Naive B cell (primary cell): ENCODE measurements at regions not wholly inside any gene's neighbourhood (a gene's known extent, or its start where the extent isn't known, plus 50 kb on each side); places are given as distances from the start of the nearest gene placed in this dataset.

Experiments
- ATAC-seq, 2 donors: fragments of 150-1000 bp; cut with Tn5 transposase; 2 replicates each; pipeline ENCODE4 v1.10.0; 2021; ENCODE audit warnings: low read depth in 2 of 2, mild to moderate bottlenecking in 2 of 2, moderate library complexity in 2 of 2
- DNase-seq: peaks from one replicate; pipeline ENCODE4 v3.0.0; 2022
- H3K27ac Mint-ChIP-seq, 6 donors: one replicate each; pipeline ENCODE4 v1.8.0; 2020 to 2022; ENCODE audit warnings: mild to moderate bottlenecking in 6 of 6, mixed read lengths in 6 of 6, moderate library complexity in 5 of 6, inconsistent platforms in 2 of 6
- H3K27me3 Mint-ChIP-seq, 3 donors: one replicate each; pipeline ENCODE4 v1.8.0; 2021 to 2022; ENCODE audit warnings: mixed read lengths in 3 of 3, mild to moderate bottlenecking in 1 of 3
- H3K36me3 Mint-ChIP-seq, 2 donors: one replicate each; pipeline ENCODE4 v1.8.0; 2020 to 2022; ENCODE audit warnings: mixed read lengths in 2 of 2, inconsistent platforms in 1 of 2, mild to moderate bottlenecking in 1 of 2
- H3K4me1 Mint-ChIP-seq, 3 donors: one replicate each; pipeline ENCODE4 v1.8.0; 2020 to 2022; ENCODE audit warnings: mixed read lengths in 3 of 3, inconsistent platforms in 1 of 3, mild to moderate bottlenecking in 1 of 3, moderate library complexity in 1 of 3
- H3K4me3 Mint-ChIP-seq, 8 donors: one replicate each; pipeline ENCODE4 v1.8.0; 2020 to 2022; ENCODE audit warnings: mild to moderate bottlenecking in 8 of 8, mixed read lengths in 8 of 8, moderate library complexity in 8 of 8, inconsistent platforms in 2 of 8
- H3K9me3 Mint-ChIP-seq, 7 donors: one replicate each; pipeline ENCODE4 v1.8.0; 2020 to 2022; ENCODE audit warnings: mixed read lengths in 7 of 7, mild to moderate bottlenecking in 5 of 7, inconsistent platforms in 2 of 7, moderate library complexity in 1 of 7

DNA sequence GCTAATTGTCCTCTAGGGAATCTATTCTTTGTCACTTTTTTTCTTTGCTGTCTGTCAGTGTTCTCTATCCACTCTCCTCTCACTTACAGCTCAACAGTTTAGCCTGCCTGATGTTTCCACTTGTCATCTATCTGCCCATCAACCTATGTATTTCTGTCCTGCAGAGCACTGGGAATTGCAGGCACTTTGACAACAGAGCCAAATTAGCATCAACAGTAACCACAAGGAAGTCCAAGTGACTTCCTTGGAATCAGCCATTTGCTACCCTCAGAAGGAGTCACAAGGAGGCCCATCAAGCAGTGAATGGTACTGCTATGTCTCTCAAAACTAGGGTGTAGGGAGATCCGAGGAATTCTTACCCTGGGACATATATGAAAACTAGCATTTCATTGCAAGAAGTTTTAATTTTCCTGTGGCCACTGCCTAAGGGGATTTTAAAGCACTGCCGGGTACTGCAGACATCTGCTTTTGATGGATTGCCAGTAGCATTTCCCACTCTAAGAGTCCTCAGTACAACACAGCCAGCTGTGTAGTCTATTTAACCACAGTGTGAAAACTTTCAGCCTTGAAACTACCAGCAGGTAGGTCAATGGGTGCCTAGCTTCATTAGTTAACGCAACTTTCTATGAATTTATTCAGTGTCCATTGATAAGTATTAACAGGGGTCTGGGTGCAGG lies 898.8 kb downstream of the NTRK3 start:
- H3K27me3 Mint-ChIP-seq: no peaks in the 10 kb centered on the region
- ATAC-seq: no peak
- DNase-seq: no peak
- H3K36me3 Mint-ChIP-seq: no peaks in the 10 kb centered on the region
- peaks cover 0 to 4% (median 1%) of the 10 kb centered on the region in 7 donors for H3K9me3 Mint-ChIP-seq
- H3K4me3 Mint-ChIP-seq: no peak overlapping the region
- H3K27ac Mint-ChIP-seq: no peak overlapping the region
- H3K4me1 Mint-ChIP-seq: no peaks in the 10 kb centered on the region

DNA sequence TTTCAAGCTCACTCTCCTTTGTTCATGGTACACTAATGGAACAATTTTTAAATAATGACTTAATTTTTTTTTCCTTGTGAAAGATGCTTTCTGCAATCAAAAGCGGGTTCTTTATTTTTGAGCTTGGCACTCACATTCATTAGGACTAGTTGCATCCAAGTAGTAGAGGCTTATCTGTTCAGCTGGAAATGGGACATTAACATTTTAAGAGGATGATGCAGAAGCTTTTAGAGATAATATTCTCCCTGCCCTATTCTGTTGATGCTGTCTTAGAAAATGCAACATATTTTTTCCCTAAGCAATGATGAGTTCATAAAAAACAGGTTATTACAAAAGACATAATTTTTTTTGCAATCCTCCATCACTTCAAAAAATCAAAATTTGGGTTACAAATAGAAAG lies 900.6 kb downstream of the NTRK3 start:
- H3K27ac Mint-ChIP-seq: no peak overlapping the region
- H3K27me3 Mint-ChIP-seq: no peaks in the 10 kb centered on the region

DNA sequence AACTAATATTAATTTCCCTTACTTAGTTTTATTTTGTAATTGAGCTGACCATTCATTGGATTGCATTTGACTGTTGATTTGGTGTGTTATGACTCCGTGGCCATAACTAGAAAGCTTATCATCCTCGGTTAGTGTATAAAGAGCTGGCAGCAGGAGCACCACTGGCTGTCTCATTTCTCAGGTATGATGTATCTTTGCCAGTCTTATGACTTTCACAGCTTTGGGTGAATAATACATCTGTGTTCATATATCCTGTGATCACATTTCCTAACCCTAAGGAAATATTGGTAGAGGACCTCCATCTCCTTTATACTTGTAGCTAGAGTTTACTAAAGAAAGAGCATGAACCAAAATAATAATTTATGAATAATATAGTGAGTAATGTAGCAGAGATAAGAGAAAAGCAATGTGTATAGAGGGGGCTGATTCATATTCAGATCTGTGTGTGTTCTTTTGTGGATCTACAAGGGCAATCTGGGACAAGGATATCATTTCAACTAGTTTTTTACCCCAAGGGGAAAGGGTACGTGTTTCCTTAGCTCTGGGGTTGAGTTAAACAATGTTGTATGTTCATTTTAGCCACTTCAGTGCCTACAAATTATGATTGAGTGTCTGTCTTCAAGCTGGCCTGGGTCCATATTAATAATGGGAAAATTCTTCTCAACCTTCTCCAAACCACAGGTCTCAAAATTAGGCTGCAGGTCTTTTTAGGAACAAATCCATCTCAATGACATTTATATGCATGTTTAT lies 901.7 kb downstream of the NTRK3 start:
- H3K36me3 Mint-ChIP-seq: no peaks in the 10 kb centered on the region
- H3K4me3 Mint-ChIP-seq: no peak overlapping the region
- H3K27ac Mint-ChIP-seq: no peak overlapping the region
- peaks cover 0 to 10% (median 4%) of the 10 kb centered on the region in 7 donors for H3K9me3 Mint-ChIP-seq
- H3K4me1 Mint-ChIP-seq: no peaks in the 10 kb centered on the region
- DNase-seq (no peak), ATAC-seq (no peak)
- H3K27me3 Mint-ChIP-seq: no peaks in the 10 kb centered on the region

More for the DNA sequence above, 900.6 kb downstream of the NTRK3 start:
- H3K4me3 Mint-ChIP-seq: no peak overlapping the region
- H3K36me3 Mint-ChIP-seq: no peaks in the 10 kb centered on the region
- H3K4me1 Mint-ChIP-seq: no peaks in the 10 kb centered on the region
- ATAC-seq: no peak
- DNase-seq: no peak
- peaks cover 0 to 9% (median 1%) of the 10 kb centered on the region in 7 donors for H3K9me3 Mint-ChIP-seq

DNA sequence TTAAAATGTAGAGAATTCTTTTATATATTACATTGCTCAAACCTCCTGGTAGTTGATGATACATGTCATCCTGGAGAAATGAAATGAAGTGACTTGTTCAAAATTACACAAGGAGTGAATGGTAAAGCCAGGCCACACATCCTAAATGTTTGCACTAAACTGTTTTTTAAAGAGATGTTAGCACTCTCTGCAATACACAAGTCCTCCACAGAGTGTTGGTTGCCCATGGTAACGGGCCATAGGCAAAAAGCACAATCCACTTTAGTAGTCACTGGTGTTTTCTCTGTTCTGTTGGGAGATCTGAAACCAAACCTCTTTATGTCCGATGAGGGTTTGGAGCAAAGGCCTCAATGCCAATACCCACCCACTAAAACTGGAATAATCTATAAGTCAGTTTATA lies 907.4 kb downstream of the NTRK3 start:
- Mint-ChIP-seq H3K27ac (no peak overlapping the region), H3K36me3 (no peaks in the 10 kb centered on the region), H3K27me3 (no peaks in the 10 kb centered on the region), H3K9me3 (peaks cover 2 to 20% (median 8%) of the 10 kb centered on the region in 7 donors), H3K4me3 (no peak overlapping the region), H3K4me1 (no peaks in the 10 kb centered on the region)
- ATAC-seq: no peak
- no peak for DNase-seq

DNA sequence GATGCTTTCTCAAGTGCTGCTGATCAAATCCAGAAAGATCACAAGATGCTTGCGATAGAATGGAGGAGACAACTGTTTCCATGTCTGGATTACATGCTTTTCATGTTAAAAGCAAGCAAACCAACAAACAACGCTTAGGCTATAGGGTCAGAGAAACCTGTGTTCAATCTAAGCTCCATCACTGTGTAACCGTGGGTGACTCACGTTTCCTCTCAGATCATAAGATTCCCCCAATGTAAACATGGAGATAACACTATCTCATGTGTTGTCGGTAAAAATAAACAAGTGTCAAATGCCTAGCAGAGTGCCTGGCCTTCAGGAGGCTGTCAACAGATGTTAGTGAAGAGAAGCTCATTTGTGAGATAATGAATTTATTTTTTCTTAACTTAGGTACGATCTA lies 907.8 kb downstream of the NTRK3 start:
- H3K27me3 Mint-ChIP-seq: no peaks in the 10 kb centered on the region
- no peak for ATAC-seq
- no peak for DNase-seq
- H3K4me3 Mint-ChIP-seq: no peak overlapping the region
- H3K9me3 Mint-ChIP-seq: peaks cover 2 to 20% (median 8%) of the 10 kb centered on the region in 7 donors
- H3K4me1 Mint-ChIP-seq: no peaks in the 10 kb centered on the region
- H3K36me3 Mint-ChIP-seq: no peaks in the 10 kb centered on the region
- no peak overlapping the region for H3K27ac Mint-ChIP-seq

DNA sequence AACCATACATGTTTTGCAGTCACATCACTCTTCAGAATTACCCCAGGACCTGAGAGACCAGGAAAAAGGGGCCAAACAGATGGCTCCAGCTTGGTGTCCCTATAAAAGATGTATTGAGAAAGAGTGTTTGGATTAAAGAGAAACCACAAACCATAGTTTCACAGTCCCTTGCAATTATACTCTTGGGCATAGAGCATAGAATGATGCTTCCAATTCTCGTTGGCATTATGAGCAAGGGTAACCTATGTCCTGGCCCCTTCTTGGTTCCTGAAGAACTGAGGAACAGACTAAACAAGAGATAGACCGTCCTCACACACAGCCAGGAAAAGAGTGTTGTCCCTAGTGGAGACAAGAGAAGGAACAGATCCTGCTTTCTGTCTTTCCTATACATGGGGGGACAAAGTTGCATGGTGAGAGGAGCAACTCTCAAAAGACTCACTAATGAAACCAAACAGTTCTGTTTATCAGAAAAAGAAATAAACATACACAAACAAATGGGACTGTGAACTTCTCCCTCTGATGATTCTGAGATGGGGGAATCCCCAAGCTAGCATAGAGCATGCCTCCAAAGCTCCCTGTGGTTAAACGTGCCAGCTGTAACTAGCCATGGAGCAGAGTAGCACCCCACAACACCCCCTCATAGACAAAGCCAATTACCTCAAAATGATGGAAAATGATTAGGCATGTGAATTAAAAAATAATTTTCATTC lies 908.6 kb downstream of the NTRK3 start:
- no peaks in the 10 kb centered on the region for H3K4me1 Mint-ChIP-seq
- H3K36me3 Mint-ChIP-seq: no peaks in the 10 kb centered on the region
- no peak overlapping the region for H3K4me3 Mint-ChIP-seq
- ATAC-seq (no peak), DNase-seq (no peak)
- H3K27me3 Mint-ChIP-seq: no peaks in the 10 kb centered on the region
- no peak overlapping the region for H3K27ac Mint-ChIP-seq
- peaks cover 2 to 20% (median 8%) of the 10 kb centered on the region in 7 donors for H3K9me3 Mint-ChIP-seq

DNA sequence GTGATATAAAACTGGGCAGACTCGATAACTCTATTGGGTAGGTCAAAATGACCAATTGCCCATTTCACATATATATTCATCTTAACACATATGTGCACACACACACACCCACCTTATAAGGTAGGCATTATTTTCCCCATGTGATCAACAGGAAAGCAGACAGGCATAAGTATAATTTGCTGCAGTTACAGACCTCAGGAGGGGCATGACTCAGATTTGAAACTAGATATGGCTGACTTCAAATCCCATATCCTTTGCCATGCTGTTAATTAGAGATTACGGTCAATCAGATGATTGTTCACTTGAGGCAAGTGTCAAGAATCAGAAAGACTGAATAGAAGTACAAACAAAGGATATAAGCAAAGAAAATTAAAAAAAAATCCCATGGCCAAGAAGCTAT lies 910.6 kb downstream of the NTRK3 start:
- no peaks in the 10 kb centered on the region for H3K27me3 Mint-ChIP-seq
- H3K36me3 Mint-ChIP-seq: no peaks in the 10 kb centered on the region
- peaks cover 2 to 16% (median 8%) of the 10 kb centered on the region in 7 donors for H3K9me3 Mint-ChIP-seq
- DNase-seq: no peak
- H3K4me3 Mint-ChIP-seq: no peak overlapping the region
- no peaks in the 10 kb centered on the region for H3K4me1 Mint-ChIP-seq
- no peak overlapping the region for H3K27ac Mint-ChIP-seq
- no peak for ATAC-seq

DNA sequence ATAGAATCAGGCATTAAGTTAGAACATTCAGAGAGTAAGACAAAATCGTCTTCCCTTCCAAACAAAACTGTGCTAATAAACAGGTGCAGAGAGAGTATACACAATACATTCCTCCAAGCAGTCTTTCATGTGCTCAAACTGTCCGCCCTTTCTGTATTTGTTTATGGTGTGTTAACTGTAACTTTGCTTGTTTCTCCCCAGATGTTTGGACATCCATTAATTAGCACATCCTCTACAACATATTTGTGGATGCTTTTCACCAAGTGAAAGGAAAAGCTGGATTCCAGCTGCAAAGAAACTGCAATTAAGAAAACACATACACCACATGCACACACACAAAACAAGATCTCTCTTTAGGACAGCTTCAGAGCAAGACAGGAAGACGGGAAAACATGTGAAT lies 912.6 kb downstream of the NTRK3 start:
- no peaks in the 10 kb centered on the region for H3K36me3 Mint-ChIP-seq
- no peaks in the 10 kb centered on the region for H3K4me1 Mint-ChIP-seq
- H3K4me3 Mint-ChIP-seq: no peak overlapping the region
- no peak overlapping the region for H3K27ac Mint-ChIP-seq
- DNase-seq (no peak), ATAC-seq (no peak)
- H3K27me3 Mint-ChIP-seq: no peaks in the 10 kb centered on the region
- H3K9me3 Mint-ChIP-seq: peaks cover 2 to 15% (median 9%) of the 10 kb centered on the region in 7 donors

GRCh38 chr15:87340370-87340769 lies 916.2 kb downstream of the NTRK3 start:
- DNase-seq (no peak), ATAC-seq (no peak)
- Mint-ChIP-seq H3K27ac (peak overlapping the region in 1 of 6 donors; percentile 28), H3K36me3 (no peaks in the 10 kb centered on the region), H3K9me3 (peaks cover under 1 to 16% (median 5%) of the 10 kb centered on the region in 7 donors), H3K4me3 (no peak overlapping the region), H3K27me3 (no peaks in the 10 kb centered on the region), H3K4me1 (no peaks in the 10 kb centered on the region)

- no peaks in the 10 kb centered on the region for H3K36me3 Mint-ChIP-seq
- H3K9me3 Mint-ChIP-seq: peaks cover 0 to 7% (median 1%) of the 10 kb centered on the region in 7 donors
- no peaks in the 10 kb centered on the region for H3K27me3 Mint-ChIP-seq
- no peaks in the 10 kb centered on the region for H3K4me1 Mint-ChIP-seq
- no peak for ATAC-seq
- no peak overlapping the region for H3K27ac Mint-ChIP-seq
- no peak for DNase-seq
- no peak overlapping the region for H3K4me3 Mint-ChIP-seq
Measured at GRCh38 chr15:87326269-87326668, 930.3 kb downstream of the NTRK3 start.

GRCh38 chr15:87322870-87323269 lies 933.7 kb downstream of the NTRK3 start:
- H3K4me3 Mint-ChIP-seq: no peak overlapping the region
- no peak for ATAC-seq
- no peaks in the 10 kb centered on the region for H3K36me3 Mint-ChIP-seq
- H3K9me3 Mint-ChIP-seq: peaks cover 0 to 13% (median 6%) of the 10 kb centered on the region in 7 donors
- no peaks in the 10 kb centered on the region for H3K27me3 Mint-ChIP-seq
- no peak overlapping the region for H3K27ac Mint-ChIP-seq
- DNase-seq: no peak
- no peaks in the 10 kb centered on the region for H3K4me1 Mint-ChIP-seq

DNA sequence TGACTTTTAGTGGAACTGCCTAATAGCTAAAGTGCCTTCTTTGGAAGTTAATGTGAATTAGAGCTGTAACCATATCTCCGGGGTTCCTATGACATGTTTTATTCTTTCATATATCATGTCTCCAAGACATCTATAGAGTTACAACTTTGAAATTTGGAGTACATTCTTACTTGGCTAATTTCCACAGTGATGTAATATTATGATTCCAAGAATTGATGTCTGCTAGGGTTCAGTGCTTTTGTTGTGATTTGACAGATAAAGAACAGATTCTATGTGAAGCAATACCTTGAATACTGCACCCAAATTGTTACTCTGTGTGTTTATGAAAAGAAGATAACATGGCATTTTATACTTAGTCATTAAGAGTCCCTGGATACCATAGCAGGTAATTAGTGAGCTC lies 934.3 kb downstream of the NTRK3 start:
- Mint-ChIP-seq H3K9me3 (peaks cover 0 to 15% (median 5%) of the 10 kb centered on the region in 7 donors), H3K36me3 (no peaks in the 10 kb centered on the region), H3K27me3 (no peaks in the 10 kb centered on the region), H3K4me3 (no peak overlapping the region), H3K4me1 (no peaks in the 10 kb centered on the region), H3K27ac (no peak overlapping the region)
- DNase-seq: no peak
- no peak for ATAC-seq

DNA sequence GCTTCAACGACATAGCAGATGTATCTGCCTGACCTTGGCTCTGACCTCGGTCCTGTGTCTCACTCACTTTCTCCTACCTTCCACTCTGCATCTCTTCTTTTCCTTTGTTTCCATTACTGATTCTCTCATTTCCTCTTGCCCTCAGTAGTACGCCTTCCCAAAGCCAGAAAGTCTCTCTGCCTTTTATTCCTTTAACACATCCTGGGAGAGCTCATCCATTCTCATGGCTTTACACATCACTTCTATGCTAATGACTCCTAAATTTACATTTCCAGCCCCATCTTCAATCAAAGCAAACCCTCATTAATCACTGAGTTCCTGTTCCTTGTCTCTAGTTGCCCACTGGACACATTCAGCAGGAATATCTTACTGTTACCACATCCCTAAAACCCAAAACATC lies 938.6 kb downstream of the NTRK3 start:
- Mint-ChIP-seq H3K36me3 (no peaks in the 10 kb centered on the region), H3K9me3 (peaks cover 0 to 21% (median 4%) of the 10 kb centered on the region in 7 donors), H3K4me1 (no peaks in the 10 kb centered on the region), H3K27me3 (no peaks in the 10 kb centered on the region), H3K27ac (no peak overlapping the region), H3K4me3 (no peak overlapping the region)
- DNase-seq (no peak), ATAC-seq (no peak)

GRCh38 chr15:87312221-87312620 lies 944.3 kb downstream of the NTRK3 start:
- H3K27me3 Mint-ChIP-seq: no peaks in the 10 kb centered on the region
- H3K27ac Mint-ChIP-seq: no peak overlapping the region
- H3K36me3 Mint-ChIP-seq: no peaks in the 10 kb centered on the region
- H3K4me3 Mint-ChIP-seq: no peak overlapping the region
- no peak for DNase-seq
- no peak for ATAC-seq
- H3K4me1 Mint-ChIP-seq: no peaks in the 10 kb centered on the region
- peaks cover 0 to 10% (median 0%) of the 10 kb centered on the region in 7 donors for H3K9me3 Mint-ChIP-seq
